Glutamatergic neuron (in vitro differentiated cells): ENCODE measurements at regions not wholly inside any gene's neighbourhood (a gene's known extent, or its start where the extent isn't known, plus 50 kb on each side); places are given as distances from the start of the nearest gene placed in this dataset.
A peak's percentile ranks its signal among the peaks of the same experiment; 100 is the strongest.

ENCODE experiments used
- DNase-seq: peaks from one replicate; pipeline ENCODE4 v3.0.0; 2022
- H3K27ac Mint-ChIP-seq: one replicate; pipeline ENCODE4 v1.8.0; 2020; ENCODE audit warnings: mild to moderate bottlenecking, mixed read lengths, inconsistent platforms; ENCODE audit not compliant: unreplicated experiment
- H3K27me3 Mint-ChIP-seq: one replicate; pipeline ENCODE4 v1.8.0; 2020; ENCODE audit warnings: mild to moderate bottlenecking, moderate library complexity, mixed read lengths, inconsistent platforms; ENCODE audit not compliant: unreplicated experiment
- H3K36me3 Mint-ChIP-seq: one replicate; pipeline ENCODE4 v1.8.0; 2020; ENCODE audit warnings: mild to moderate bottlenecking, mixed read lengths, inconsistent platforms; ENCODE audit not compliant: unreplicated experiment
- H3K4me1 Mint-ChIP-seq: one replicate; pipeline ENCODE4 v1.8.0; 2020; ENCODE audit warnings: mild to moderate bottlenecking, low read depth, mixed read lengths, inconsistent platforms; ENCODE audit not compliant: unreplicated experiment
- H3K4me3 Mint-ChIP-seq: one replicate; pipeline ENCODE4 v1.8.0; 2020; ENCODE audit warnings: mild to moderate bottlenecking, mixed read lengths, inconsistent platforms; ENCODE audit not compliant: unreplicated experiment
- H3K9me3 Mint-ChIP-seq: one replicate; pipeline ENCODE4 v1.8.0; 2020; ENCODE audit warnings: mild to moderate bottlenecking, moderate library complexity, mixed read lengths, inconsistent platforms; ENCODE audit not compliant: unreplicated experiment
- CTCF ChIP-seq: fragments of 200-600 bp; sonication (generic); IDR thresholded peaks from one replicate; pipeline ENCODE4 v1.5.0; 2021; ENCODE audit not compliant: partially characterized antibody, unreplicated experiment

- Mint-ChIP-seq H3K27me3 (peaks cover 2% of the 10 kb centered on the region), H3K27ac (no peak overlapping the region), H3K4me3 (no peak overlapping the region), H3K36me3 (no peaks in the 10 kb centered on the region), H3K4me1 (peaks cover 24% of the 10 kb centered on the region), H3K9me3 (peaks cover 2% of the 10 kb centered on the region)
- TF ChIP-seq CTCF, result no peak
- DNase-seq, result no peak
These were observed 1359.7 kb upstream of the NRXN1 start for GRCh38 chr2:52391621-52392020.

- no peak for TF ChIP-seq CTCF
- H3K9me3 Mint-ChIP-seq, result peaks cover 6% of the 10 kb centered on the region
- H3K27ac Mint-ChIP-seq, result no peak overlapping the region
- no peaks in the 10 kb centered on the region for H3K36me3 Mint-ChIP-seq
- H3K4me1 Mint-ChIP-seq, result peaks cover 33% of the 10 kb centered on the region
- H3K4me3 Mint-ChIP-seq, result no peak overlapping the region
- DNase-seq, result no peak
- H3K27me3 Mint-ChIP-seq, result peaks cover 4% of the 10 kb centered on the region
These were observed 1358.7 kb upstream of the NRXN1 start for GRCh38 chr2:52390651-52391050.

- no peak for TF ChIP-seq CTCF
- H3K27ac Mint-ChIP-seq, result peak overlapping the region; percentile 99
- peaks cover 6% of the 10 kb centered on the region for H3K9me3 Mint-ChIP-seq
- H3K4me3 Mint-ChIP-seq, result no peak overlapping the region
- peaks cover 38% of the 10 kb centered on the region for H3K4me1 Mint-ChIP-seq
- peaks cover 4% of the 10 kb centered on the region for H3K27me3 Mint-ChIP-seq
- H3K36me3 Mint-ChIP-seq, result no peaks in the 10 kb centered on the region
- no peak for DNase-seq
These were observed 1356.1 kb upstream of the NRXN1 start for GRCh38 chr2:52387937-52388590.

GRCh38 chr2:52386433-52387030 lies 1354.6 kb upstream of the NRXN1 start:
- no peak for TF ChIP-seq CTCF
- peak; percentile 31 for DNase-seq
- H3K9me3 Mint-ChIP-seq, result peaks cover 6% of the 10 kb centered on the region
- H3K36me3 Mint-ChIP-seq, result no peaks in the 10 kb centered on the region
- H3K27me3 Mint-ChIP-seq, result peaks cover 4% of the 10 kb centered on the region
- peaks cover 33% of the 10 kb centered on the region for H3K4me1 Mint-ChIP-seq
- H3K4me3 Mint-ChIP-seq, result peak overlapping the region; percentile 50
- peak overlapping the region; percentile 99 for H3K27ac Mint-ChIP-seq

GRCh38 chr2:52383541-52383940 lies 1351.6 kb upstream of the NRXN1 start:
- Mint-ChIP-seq H3K4me1 (peaks cover 29% of the 10 kb centered on the region), H3K27me3 (peaks cover 4% of the 10 kb centered on the region), H3K27ac (peak overlapping the region; percentile 28), H3K36me3 (no peaks in the 10 kb centered on the region), H3K4me3 (no peak overlapping the region), H3K9me3 (peaks cover 7% of the 10 kb centered on the region)
- no peak for TF ChIP-seq CTCF
- DNase-seq, result no peak
